OCI-LY1 (cell line): ENCODE measurements at regions not wholly inside any gene's neighbourhood (a gene's known extent, or its start where the extent isn't known, plus 50 kb on each side); places are given as distances from the start of the nearest gene placed in this dataset.

Experiments
- H2AFZ ChIP-seq: fragments of 200-600 bp; sonication (generic), shearing (Covaris generic); 2 replicates; pipeline ENCODE4 v1.6.0; 2014; ENCODE audit warnings: antibody characterized with exemption, mild to moderate bottlenecking, low read length
- H3F3A ChIP-seq: fragments of 200-600 bp; sonication (generic), shearing (Covaris generic); 2 replicates; pipeline ENCODE4 v1.6.0; 2014; ENCODE audit warnings: mild to moderate bottlenecking, antibody characterized with exemption, low read length, moderate library complexity; ENCODE audit not compliant: insufficient read depth
- H3K27ac ChIP-seq: fragments of 200-600 bp; sonication (generic); 2 replicates; pipeline ENCODE4 v1.5.1; 2014; ENCODE audit warnings: low read length, mixed run types, mild to moderate bottlenecking, low read depth; ENCODE audit not compliant: poor library complexity, severe bottlenecking
- H3K27me3 ChIP-seq: fragments of 200-600 bp; sonication (generic); 2 replicates; pipeline ENCODE4 v1.6.0; 2014; ENCODE audit warnings: antibody characterized with exemption, mild to moderate bottlenecking, low read length, moderate library complexity; ENCODE audit not compliant: insufficient read depth
- H3K36me3 ChIP-seq: fragments of 200-600 bp; sonication (generic); 2 replicates; pipeline ENCODE4 v1.6.1; 2014; ENCODE audit warnings: mild to moderate bottlenecking, antibody characterized with exemption, low read length, moderate library complexity, mixed read lengths; ENCODE audit not compliant: insufficient read depth
- H3K4me1 ChIP-seq: fragments of 200-600 bp; sonication (generic); 2 replicates; pipeline ENCODE4 v1.5.1; 2014; ENCODE audit warnings: mild to moderate bottlenecking, low read length, moderate library complexity; ENCODE audit not compliant: insufficient read depth, severe bottlenecking
- H3K4me2 ChIP-seq: fragments of 200-600 bp; sonication (generic), shearing (Covaris generic); 2 replicates; pipeline ENCODE4 v1.6.1; 2014; ENCODE audit warnings: low read length
- H3K4me3 ChIP-seq: fragments of 200-600 bp; sonication (generic); 2 replicates; pipeline ENCODE4 v1.5.1; 2014; ENCODE audit warnings: low read length, low read depth, mild to moderate bottlenecking, mixed read lengths; ENCODE audit not compliant: poor library complexity, severe bottlenecking
- H3K79me2 ChIP-seq: fragments of 200-600 bp; shearing (Covaris generic); 2 replicates; pipeline ENCODE4 v1.6.1; 2016; ENCODE audit warnings: mixed run types, low read length, mixed read lengths; ENCODE audit not compliant: insufficient read depth
- H3K9ac ChIP-seq: fragments of 200-600 bp; sonication (generic), shearing (Covaris generic); 2 replicates; pipeline ENCODE4 v1.6.1; 2014; ENCODE audit warnings: mild to moderate bottlenecking, low read length, mixed read lengths
- H3K9me2 ChIP-seq: fragments of 200-600 bp; sonication (generic), shearing (Covaris generic); 2 replicates; pipeline ENCODE4 v1.6.1; 2014; ENCODE audit warnings: low read depth, mild to moderate bottlenecking, low read length, mixed read lengths
- H3K9me3 ChIP-seq: fragments of 200-600 bp; shearing (Covaris generic); 2 replicates; pipeline ENCODE4 v1.6.1; 2014; ENCODE audit warnings: low read length, mixed read lengths
- H4K20me1 ChIP-seq: fragments of 200-600 bp; sonication (generic), shearing (Covaris generic); 2 replicates; pipeline ENCODE4 v1.6.0; 2016; ENCODE audit warnings: mild to moderate bottlenecking, low read length; ENCODE audit not compliant: insufficient read depth
- CTCF ChIP-seq: fragments of 200-600 bp; sonication (generic), shearing (Covaris generic); IDR thresholded peaks from 2 replicates; pipeline ENCODE4 v1.5.1; 2017; ENCODE audit warnings: mild to moderate bottlenecking, antibody characterized with exemption, low read length, moderate library complexity, mixed read lengths
- EZH2 ChIP-seq: fragments of 200-600 bp; sonication (generic), shearing (Covaris generic); IDR thresholded peaks from 2 replicates; pipeline ENCODE4 v1.8.0; 2017; ENCODE audit warnings: borderline replicate concordance, mixed run types, mild to moderate bottlenecking, antibody characterized with exemption, low read length, moderate library complexity, mixed read lengths

GRCh38 chr17:72399608-72400487 lies 279.0 kb downstream of the SOX9 start:
- H3K9me2 ChIP-seq, result no peaks in the 10 kb centered on the region
- H3K9me3 ChIP-seq, result no peaks in the 10 kb centered on the region
- H3F3A ChIP-seq, result no peaks in the 10 kb centered on the region
- no peaks in the 10 kb centered on the region for H4K20me1 ChIP-seq
- H3K27ac ChIP-seq, result no peak overlapping the region
- H3K27me3 ChIP-seq, result no peaks in the 10 kb centered on the region
- TF ChIP-seq CTCF (no peak), EZH2 (no peak)
- no peak overlapping the region for H3K4me3 ChIP-seq
- no peak overlapping the region for H2AFZ ChIP-seq
- no peaks in the 10 kb centered on the region for H3K36me3 ChIP-seq
- H3K79me2 ChIP-seq, result no peaks in the 10 kb centered on the region
- no peak overlapping the region for H3K9ac ChIP-seq
- no peaks in the 10 kb centered on the region for H3K4me1 ChIP-seq
- H3K4me2 ChIP-seq, result no peak overlapping the region

- H3K9ac ChIP-seq, result no peak overlapping the region
- no peak overlapping the region for H3K27ac ChIP-seq
- no peaks in the 10 kb centered on the region for H3K27me3 ChIP-seq
- H4K20me1 ChIP-seq, result no peaks in the 10 kb centered on the region
- TF ChIP-seq CTCF (no peak), EZH2 (no peak)
- H3K9me3 ChIP-seq, result no peaks in the 10 kb centered on the region
- H3K36me3 ChIP-seq, result no peaks in the 10 kb centered on the region
- no peak overlapping the region for H2AFZ ChIP-seq
- no peak overlapping the region for H3K4me2 ChIP-seq
- H3K4me3 ChIP-seq, result no peak overlapping the region
- H3K4me1 ChIP-seq, result no peaks in the 10 kb centered on the region
- no peaks in the 10 kb centered on the region for H3K79me2 ChIP-seq
- no peaks in the 10 kb centered on the region for H3F3A ChIP-seq
- H3K9me2 ChIP-seq, result no peaks in the 10 kb centered on the region
Measured at GRCh38 chr17:72400488-72400827, 279.6 kb downstream of the SOX9 start.

- no peak overlapping the region for H3K9ac ChIP-seq
Measured at GRCh38 chr17:72400863-72401262, 280.0 kb downstream of the SOX9 start.

More at GRCh38 chr17:72400863-72401262, 280.0 kb downstream of the SOX9 start:
- Histone ChIP-seq H3K4me3 (no peak overlapping the region), H3F3A (no peaks in the 10 kb centered on the region), H3K27ac (no peak overlapping the region), H3K27me3 (no peaks in the 10 kb centered on the region), H4K20me1 (no peaks in the 10 kb centered on the region), H3K9me3 (no peaks in the 10 kb centered on the region), H3K4me2 (no peak overlapping the region), H3K9me2 (no peaks in the 10 kb centered on the region), H3K79me2 (no peaks in the 10 kb centered on the region), H2AFZ (no peak overlapping the region), H3K36me3 (no peaks in the 10 kb centered on the region), H3K4me1 (no peaks in the 10 kb centered on the region)
- TF ChIP-seq EZH2 (no peak), CTCF (no peak)
